ENCODE measurements at regions not wholly inside any gene's neighbourhood (a gene's known extent, or its start where the extent isn't known, plus 50 kb on each side); places are given as distances from the start of the nearest gene placed in this dataset.

GRCh38 chr5:173429489-173430150 is 101.4 kb upstream of the STC2 start (continued):
- TF ChIP-seq ZNF317 (CRISPR knock-in tag; IDR thresholded peaks at IDR 0.05; ENCODE audit: borderline replicate concordance, low read depth): no peak
- no peak for TF ChIP-seq SP1 (CRISPR knock-in tag; conservative IDR thresholded peaks at IDR 0.05)
- TF ChIP-seq, protein P1, sequence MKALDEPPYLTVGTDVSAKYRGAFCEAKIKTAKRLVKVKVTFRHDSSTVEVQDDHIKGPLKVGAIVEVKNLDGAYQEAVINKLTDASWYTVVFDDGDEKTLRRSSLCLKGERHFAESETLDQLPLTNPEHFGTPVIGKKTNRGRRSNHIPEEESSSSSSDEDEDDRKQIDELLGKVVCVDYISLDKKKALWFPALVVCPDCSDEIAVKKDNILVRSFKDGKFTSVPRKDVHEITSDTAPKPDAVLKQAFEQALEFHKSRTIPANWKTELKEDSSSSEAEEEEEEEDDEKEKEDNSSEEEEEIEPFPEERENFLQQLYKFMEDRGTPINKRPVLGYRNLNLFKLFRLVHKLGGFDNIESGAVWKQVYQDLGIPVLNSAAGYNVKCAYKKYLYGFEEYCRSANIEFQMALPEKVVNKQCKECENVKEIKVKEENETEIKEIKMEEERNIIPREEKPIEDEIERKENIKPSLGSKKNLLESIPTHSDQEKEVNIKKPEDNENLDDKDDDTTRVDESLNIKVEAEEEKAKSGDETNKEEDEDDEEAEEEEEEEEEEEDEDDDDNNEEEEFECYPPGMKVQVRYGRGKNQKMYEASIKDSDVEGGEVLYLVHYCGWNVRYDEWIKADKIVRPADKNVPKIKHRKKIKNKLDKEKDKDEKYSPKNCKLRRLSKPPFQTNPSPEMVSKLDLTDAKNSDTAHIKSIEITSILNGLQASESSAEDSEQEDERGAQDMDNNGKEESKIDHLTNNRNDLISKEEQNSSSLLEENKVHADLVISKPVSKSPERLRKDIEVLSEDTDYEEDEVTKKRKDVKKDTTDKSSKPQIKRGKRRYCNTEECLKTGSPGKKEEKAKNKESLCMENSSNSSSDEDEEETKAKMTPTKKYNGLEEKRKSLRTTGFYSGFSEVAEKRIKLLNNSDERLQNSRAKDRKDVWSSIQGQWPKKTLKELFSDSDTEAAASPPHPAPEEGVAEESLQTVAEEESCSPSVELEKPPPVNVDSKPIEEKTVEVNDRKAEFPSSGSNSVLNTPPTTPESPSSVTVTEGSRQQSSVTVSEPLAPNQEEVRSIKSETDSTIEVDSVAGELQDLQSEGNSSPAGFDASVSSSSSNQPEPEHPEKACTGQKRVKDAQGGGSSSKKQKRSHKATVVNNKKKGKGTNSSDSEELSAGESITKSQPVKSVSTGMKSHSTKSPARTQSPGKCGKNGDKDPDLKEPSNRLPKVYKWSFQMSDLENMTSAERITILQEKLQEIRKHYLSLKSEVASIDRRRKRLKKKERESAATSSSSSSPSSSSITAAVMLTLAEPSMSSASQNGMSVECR (CRISPR knock-in tag; IDR thresholded peaks at IDR 0.05; ENCODE audit: borderline replicate concordance): no peak
- TF ChIP-seq MXD4 (CRISPR knock-in tag; IDR thresholded peaks at IDR 0.05; ENCODE audit: borderline replicate concordance): no peak
- no peak for TF ChIP-seq GTF2I (CRISPR knock-in tag; conservative IDR thresholded peaks at IDR 0.05)

DNA sequence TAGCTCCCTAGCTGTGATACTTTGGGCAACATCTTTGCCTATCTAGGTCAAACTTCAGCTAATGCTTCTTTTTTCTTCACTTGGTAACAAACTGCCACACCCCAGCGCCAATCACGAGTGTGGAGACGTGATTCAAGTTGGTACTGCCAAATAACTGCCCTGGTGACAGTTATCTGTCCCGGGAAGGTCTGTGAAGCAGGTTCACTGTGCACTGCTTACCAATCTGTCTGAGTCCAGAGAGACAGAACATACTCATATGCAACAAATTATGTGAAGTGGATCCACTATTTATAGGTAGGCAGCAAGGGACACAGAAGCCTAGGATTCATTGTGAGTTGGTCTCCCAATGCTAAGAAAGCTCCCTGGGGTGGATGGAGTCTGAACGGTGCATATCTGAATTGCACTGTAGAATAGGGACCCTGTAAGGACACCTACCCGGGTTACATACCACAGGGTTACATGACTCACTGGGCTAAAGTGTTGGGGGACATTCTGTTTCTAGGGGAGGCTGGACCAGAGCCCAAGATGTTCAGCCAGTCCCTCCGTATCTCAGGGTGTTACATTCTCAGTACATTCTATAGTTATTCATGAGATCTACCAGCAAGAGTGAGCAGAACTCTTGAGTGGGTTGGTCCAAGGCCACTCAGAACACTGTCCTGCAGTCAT is 95.4 kb upstream of the STC2 start:
- Mint-ChIP-seq H3K4me1 (no peaks in the 10 kb centered on the region), H3K36me3 (peaks cover 10% of the 10 kb centered on the region), H3K27me3 (ENCODE audit: low read depth) (peaks cover 19% of the 10 kb centered on the region), H3K27ac (no peak overlapping the region), H3K9me3 (peaks cover 32% of the 10 kb centered on the region), H3K4me3 (no peak overlapping the region)
- ChIA-PET POLR2A (no interaction called here), CTCF (no interaction called here)
- ATAC-seq (no peak), DNase-seq (ENCODE audit: low spot score) (no peak)
- no peak for TF ChIP-seq ZNF281 (CRISPR knock-in tag; IDR thresholded peaks at IDR 0.05)
- no peak for TF ChIP-seq SP1 (CRISPR knock-in tag; conservative IDR thresholded peaks at IDR 0.05)
- TF ChIP-seq, protein P2, sequence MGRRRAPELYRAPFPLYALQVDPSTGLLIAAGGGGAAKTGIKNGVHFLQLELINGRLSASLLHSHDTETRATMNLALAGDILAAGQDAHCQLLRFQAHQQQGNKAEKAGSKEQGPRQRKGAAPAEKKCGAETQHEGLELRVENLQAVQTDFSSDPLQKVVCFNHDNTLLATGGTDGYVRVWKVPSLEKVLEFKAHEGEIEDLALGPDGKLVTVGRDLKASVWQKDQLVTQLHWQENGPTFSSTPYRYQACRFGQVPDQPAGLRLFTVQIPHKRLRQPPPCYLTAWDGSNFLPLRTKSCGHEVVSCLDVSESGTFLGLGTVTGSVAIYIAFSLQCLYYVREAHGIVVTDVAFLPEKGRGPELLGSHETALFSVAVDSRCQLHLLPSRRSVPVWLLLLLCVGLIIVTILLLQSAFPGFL (CRISPR knock-in tag; IDR thresholded peaks at IDR 0.05; ENCODE audit: borderline replicate concordance): no peak
- TF ChIP-seq KAT7 (CRISPR knock-in tag; IDR thresholded peaks at IDR 0.05; ENCODE audit: borderline replicate concordance): no peak
- no peak for TF ChIP-seq IRF2 (CRISPR knock-in tag; IDR thresholded peaks at IDR 0.05; ENCODE audit: borderline replicate concordance, low read depth)
- no peak for TF ChIP-seq ZBTB21 (CRISPR knock-in tag; IDR thresholded peaks at IDR 0.05; ENCODE audit: borderline replicate concordance)

DNA sequence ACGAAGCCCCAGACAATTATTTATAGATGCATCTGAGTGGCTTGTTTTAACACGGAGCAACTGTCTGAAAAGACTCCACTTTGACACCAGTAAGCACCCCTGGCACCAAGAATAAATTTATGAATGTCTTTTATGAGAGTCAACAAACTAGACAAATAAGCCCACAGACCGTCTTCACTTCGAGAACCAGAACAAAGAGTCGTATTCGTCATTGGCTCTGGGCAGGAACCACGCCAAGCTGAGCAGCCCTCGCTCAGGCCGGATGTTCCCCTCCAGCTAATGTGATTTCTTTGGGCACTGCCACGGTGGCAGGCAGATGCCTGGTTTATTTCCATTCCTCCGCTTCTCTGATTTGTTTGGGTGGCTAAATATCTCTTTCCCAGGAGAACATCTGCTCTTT is 91.9 kb upstream of the STC2 start:
- ChIA-PET CTCF (interaction anchor here (1.8 kb wide), 1 partner anchor 153 kb away, joined by 4 read pairs; no protein-coding TSS in a partner anchor), POLR2A (no interaction called here)
- H3K4me3 Mint-ChIP-seq: no peak overlapping the region
- H3K9me3 Mint-ChIP-seq: peaks cover 61% of the 10 kb centered on the region
- no peaks in the 10 kb centered on the region for H3K4me1 Mint-ChIP-seq
- H3K27me3 Mint-ChIP-seq (ENCODE audit: low read depth): peaks cover 15% of the 10 kb centered on the region
- H3K27ac Mint-ChIP-seq: no peak overlapping the region
- peaks cover 15% of the 10 kb centered on the region for H3K36me3 Mint-ChIP-seq
- no peak for DNase-seq (ENCODE audit: low spot score)
- no peak for ATAC-seq
- TF ChIP-seq JAZF1 (CRISPR knock-in tag; IDR thresholded peaks at IDR 0.05) (no peak), PRDM15 (CRISPR knock-in tag; IDR thresholded peaks at IDR 0.05) (no peak), ATF6 (CRISPR knock-in tag; IDR thresholded peaks at IDR 0.05) (no peak), FOXJ3 (CRISPR knock-in tag; IDR thresholded peaks at IDR 0.05; ENCODE audit: borderline replicate concordance) (no peak), ZBTB43 (CRISPR knock-in tag; IDR thresholded peaks at IDR 0.05) (no peak), ZNF423 (CRISPR knock-in tag; IDR thresholded peaks at IDR 0.05) (no peak)

Data from WTC11 (cell line).